Muscle of back (tissue), 3 donors: ENCODE measurements at regions not wholly inside any gene's neighbourhood (a gene's known extent, or its start where the extent isn't known, plus 50 kb on each side); places are given as distances from the start of the nearest gene placed in this dataset.

Experiments used
- DNase-seq, 3 donors: peaks; one replicate each; pipeline versions ENCODE4 v3.0.0 to v3.0.0-alpha.2; 2013

DNA sequence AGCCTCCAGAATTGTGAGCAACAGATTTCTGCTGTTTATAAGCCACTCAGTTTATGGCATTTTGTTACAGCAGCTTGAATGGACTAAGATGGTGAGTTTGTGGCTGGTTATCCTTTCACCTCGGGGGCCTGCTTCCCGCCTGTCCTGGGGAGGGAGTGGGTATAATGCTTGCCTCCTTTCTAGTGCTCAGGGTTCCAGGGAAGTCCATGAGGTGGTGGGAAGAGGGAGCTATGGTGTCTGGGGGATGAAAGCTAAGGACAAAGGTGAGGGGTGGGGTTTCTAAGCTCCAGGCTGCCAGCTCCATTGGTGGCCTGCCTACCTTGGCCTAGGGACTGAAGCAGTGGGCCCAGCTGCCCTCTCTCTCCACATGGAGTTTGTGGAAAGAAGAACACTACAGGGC, 50.2 kb upstream of the SDK2 start:
- DNase-seq, result no peak

DNA sequence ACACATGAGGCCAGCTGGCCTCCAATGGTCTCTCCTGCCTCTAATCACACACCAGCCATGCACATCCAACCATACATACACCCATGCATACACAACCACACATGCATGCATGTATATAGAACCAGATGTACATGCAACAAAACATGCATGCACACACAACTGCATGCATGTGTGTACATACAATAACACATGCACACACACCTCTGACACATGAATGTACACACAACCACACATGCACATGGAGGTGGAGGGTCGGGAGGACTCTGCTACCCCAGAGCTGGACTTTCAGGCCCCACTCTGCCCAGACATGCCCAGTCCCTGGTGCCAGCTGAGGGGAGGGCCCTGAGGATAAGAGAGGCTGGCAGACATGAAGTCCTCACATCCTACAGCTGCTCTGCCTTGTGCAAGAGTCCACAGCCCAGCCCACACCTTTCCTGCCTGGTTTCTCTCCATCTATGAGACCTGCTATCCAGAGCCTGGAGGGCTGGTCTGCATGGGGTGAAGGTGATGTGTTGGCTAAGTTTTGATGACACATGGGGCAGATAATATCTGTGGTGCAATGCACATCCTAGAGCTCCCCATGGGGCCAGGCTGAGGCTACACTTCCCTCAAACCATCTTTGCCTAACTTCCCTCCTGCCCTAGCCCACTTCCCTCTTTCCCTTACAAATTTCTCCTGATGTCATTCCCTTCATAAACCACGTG, 50.9 kb upstream of the SDK2 start:
- DNase-seq, result no peak

DNA sequence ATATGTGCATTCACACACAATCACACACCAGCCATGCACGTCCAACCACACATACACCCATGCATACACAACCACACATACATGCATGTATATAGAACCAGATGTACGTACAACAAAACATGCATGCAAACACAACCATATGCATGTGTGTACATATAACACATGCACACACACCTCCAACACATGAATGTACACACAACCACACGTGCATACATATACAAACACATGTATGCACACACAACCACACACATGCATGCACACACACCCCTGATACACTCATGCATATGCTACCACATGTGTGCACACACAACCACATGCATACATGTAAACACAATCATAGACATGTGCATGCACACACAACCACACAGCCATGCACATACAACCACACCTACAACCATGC, 52.0 kb upstream of the SDK2 start:
- DNase-seq, result no peak

DNA sequence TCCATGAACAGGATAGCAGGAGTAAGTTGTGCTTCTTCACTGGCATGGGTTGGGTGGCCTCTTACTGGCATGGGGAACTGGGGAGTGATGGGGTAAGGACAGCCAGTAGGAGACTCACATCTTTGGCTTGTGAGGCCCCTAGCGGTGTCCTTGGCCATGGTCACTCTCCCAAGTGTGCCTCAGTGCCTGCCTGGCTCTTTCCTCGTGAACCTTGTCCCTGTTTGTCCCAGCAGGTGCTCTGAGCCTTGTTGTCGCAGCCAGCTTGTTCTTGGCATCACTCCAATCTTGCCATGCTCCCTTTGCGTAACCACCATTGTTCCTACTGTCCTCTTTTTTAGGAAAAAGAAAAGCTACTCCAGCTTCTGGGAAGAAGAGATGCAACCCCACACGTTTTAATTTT, 53.6 kb upstream of the SDK2 start:
- DNase-seq, result no peak

DNA sequence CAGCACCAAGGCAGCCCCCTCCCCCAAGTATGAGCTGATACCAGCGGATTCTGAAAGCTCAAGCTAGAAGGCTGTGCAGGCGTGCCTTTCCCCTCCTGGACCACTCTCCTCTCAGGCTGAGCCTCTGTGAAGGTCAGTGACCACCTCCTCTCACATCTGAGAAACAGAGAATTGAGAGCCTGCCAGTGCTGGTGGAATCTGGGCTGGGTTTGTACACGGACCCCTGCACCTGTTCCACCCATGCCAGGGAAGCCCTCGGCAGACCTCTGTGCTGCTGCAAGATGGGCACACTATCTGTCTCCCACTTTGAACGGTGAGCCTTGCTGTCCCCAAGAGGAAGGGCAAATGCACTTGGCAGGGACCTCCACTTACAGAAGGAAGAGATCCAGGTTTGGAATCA, 54.7 kb upstream of the SDK2 start:
- DNase-seq, result no peak

DNA sequence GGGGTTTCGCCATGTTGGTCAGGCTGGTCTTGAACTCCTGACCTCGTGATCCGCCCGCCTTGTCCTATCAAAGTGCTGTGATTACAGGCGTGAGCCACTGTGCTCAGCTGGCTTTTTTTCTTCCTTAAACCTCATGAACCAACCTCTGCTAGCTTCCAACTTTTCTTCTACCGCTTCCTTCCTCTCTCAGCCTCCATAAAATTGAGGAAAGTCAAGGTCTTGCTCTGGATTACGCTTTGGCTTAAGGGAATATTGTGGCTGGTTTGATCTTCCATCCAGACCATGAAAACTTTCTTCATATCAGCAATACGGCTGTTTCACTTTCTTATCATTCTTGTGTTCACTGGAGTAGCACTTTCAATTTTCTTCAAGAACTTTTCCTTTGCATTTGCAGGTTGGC, 57.5 kb upstream of the SDK2 start:
- no peak for DNase-seq

DNA sequence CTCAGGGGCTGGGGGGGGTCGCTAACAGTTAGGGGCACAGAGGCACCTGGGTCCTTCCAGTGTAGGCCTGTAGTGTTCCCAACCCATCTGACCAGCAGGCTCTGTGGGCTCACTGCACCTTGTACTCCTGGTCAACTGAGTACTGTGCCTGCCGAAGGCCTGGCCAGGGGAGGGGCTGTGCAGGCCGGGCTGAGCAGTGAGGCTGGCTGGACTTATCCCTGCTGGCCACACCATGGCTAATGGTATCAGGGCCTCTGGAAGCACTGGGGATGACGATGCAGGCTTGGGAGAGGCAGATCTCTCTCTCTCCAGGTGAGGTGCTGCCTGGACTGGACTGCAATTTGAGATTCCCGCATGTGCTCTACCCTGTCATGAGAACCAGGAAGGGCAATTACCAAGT, 58.9 kb upstream of the SDK2 start:
- no peak for DNase-seq

DNA sequence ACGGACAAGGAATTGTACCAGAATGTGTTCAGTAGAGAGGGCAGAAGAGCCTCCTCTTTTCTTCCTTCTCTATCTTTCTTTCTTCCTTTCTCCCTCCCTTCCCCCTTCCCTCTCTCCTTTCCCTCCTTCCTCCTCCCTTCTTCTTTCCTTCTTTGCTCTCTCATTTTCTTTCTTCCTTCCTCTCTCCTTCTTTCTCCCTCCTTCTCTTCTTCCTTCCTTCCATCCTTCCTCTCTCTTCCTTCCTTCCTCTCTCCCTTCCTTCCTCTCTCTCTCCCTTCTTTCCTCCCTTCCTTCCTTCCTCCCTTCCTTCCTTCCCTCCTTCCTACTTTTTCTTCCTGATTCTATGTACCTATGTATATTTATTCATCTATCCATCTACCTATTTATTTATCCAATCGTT, 59.7 kb upstream of the SDK2 start:
- DNase-seq, result no peak

DNA sequence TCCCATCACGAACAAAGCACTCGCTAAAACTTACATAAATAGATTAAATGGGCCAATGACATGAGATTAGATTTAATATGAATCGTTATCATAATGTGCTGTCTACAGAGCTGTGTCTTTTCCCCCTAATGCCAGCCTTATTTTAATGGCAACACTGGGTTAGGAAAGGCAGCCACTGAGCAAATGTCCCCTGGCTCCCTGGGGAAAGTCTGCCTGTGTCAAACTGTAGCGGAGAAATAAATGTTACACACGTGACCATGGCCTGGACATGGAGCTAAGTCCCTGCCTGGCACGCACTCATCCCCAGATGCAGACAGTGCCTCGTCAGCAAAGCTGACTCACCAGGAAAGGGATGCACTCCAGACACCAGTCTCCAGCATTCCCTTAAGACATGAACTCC, 61.3 kb upstream of the SDK2 start:
- DNase-seq, result peak in 2 of 3 donors; percentile 10 to 70

DNA sequence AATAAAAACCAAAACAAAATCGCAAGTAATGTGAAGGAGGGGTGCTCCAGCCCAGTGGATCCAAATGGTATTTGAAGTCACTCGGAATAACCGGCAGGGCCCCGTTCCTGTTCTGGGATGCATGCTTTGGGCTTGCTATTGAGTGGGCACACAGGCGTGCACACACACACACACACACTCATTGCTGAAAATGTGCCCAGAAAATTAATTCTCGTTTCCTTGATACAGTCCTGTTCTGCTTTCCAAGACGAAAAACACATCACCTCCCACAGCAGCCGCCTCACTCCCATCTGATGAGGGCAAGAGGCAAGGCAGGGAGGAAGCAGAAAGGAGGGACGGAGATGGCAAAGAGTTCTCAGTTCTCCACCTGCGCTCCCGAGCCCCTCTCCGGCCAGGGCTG, 62.2 kb upstream of the SDK2 start:
- DNase-seq, result no peak

DNA sequence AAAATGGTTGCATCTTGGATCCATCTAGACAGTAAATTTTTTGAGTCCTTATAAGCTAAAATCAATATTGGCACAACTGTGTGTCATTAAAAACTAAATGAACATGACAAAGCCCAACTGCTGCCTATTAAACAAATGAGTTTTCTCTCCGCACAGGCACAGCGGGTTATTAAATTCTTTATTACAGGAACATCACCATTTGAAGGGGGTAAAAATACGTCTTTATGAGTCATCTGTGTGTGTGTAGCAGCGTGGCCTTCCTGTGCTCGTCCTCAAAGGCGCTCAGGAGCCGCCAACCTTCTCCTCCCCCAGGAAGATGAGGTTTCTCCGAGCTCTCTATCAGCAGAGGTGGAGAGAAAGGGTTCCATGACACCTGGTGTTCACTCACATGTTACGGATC, 62.6 kb upstream of the SDK2 start:
- no peak for DNase-seq

DNA sequence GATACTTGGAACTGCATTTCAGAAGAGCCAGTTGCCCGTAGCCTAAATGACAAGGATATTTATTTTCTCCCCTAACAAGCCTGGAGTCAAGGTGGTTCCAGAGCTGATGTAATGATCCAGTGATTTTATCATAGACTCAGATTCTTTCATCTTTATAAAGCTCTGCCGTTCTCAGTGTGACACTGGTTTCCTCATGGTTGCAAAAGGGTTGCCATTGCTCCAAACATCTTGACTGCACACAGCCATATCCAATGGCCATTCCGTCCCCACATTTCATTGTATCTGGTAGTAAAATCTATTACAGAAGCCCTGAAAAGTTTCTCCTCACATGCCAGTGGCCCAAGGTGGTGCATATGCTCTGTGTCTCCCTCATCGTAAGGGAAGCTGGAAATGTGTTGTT, 63.1 kb upstream of the SDK2 start:
- no peak for DNase-seq

DNA sequence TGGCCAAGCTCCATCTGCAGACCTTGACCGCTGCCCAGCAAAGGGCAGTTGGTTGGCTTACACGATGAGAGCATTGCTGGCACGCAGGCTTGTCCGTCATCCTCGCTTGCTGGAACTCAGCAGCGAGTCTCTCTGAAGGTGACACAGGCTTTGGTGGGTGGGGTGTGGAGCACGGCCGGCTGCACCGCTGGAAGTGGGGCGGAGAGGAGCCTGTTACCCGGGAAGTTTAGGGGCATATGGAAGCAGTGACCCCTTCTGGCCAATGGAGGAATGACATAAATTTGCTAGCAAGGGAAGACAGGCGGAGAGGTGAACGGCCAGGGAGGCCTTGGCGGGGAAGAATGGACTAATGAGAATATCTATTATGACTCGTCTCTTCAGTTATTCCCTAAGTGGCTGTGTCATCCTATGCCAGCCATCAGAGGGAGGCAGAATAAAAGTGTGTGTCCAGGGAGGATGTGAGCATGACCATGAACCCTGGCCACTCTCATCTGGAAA, 65.9 kb upstream of the SDK2 start:
- peak; percentile 41 to 78 (median 67) for DNase-seq

DNA sequence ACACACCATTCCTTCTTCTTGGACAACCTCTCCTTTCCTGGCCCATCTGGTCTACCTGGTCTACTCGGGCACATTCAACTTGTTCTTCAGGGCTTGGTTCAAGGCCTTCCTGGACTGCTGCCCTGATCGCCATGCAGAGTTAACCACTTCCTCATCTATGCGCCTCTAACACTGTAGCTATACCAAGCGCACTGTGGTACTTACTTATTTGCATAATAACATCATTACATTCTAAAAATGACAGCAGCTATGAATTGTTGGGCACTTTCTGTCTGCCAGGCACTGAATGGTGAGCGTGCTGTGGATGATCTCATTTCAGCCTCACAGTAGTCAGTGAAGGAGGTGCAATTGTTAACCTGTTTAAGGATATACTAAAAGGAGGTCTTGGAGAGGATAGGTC, 66.9 kb upstream of the SDK2 start:
- DNase-seq, result no peak

DNA sequence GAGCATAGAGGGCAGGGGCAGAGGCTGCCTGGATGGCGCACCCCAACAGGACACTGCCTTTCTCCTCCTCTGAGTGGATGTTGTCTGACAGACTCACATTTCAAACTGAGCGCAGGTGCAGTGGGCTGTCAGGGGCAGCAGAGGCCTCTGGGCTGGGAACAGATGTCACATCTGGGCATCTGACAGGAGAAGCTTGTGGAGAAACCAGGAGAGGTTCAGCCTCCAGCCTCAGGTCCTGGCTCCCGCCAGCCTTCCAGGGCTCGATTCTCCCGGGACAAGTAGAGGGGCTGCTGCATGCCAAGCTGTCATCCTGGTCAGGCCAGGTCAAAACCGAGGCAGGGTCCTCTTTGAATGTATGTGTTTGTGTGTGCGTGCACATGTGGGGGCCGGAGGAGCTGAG, 67.7 kb upstream of the SDK2 start:
- DNase-seq, result no peak

DNA sequence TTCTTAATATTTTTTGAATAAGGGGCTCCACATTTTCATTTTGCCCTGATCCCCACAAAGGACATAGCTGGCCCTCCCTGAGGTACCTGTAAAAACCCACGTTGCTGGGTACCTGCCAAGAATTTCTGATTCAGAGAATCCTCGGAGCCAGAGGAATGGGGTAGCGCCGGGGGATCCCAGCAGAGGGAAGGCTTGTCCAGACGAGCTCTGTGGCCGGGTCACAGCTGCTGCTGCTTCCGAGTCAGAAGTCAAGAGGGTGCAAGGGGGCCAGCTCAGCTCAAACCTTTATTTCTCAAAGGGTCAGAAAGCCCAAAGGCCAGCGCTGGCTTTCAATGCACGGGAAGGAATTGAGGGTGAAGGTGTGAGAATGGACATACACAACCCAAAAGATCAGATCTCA, 68.9 kb upstream of the SDK2 start:
- no peak for DNase-seq

DNA sequence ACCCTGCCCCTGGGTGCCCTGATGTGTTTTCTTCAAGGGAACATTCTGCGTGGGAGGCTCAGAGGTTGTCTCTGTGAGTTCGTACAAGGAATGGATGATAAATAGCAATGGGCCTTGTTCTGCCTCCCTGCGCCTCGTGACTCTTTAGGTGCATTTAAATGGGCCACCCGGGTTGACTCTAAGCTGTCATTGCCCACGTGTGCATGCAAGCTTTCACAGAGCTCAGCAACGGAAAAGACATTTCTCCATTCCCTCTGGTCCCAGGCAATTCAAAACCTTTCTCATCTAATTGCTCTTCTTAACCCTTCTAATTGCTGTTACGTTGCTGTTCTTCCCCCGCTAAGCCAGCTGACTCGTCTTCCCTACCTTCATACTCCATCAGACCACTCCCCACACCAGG, 71.5 kb upstream of the SDK2 start:
- no peak for DNase-seq

DNA sequence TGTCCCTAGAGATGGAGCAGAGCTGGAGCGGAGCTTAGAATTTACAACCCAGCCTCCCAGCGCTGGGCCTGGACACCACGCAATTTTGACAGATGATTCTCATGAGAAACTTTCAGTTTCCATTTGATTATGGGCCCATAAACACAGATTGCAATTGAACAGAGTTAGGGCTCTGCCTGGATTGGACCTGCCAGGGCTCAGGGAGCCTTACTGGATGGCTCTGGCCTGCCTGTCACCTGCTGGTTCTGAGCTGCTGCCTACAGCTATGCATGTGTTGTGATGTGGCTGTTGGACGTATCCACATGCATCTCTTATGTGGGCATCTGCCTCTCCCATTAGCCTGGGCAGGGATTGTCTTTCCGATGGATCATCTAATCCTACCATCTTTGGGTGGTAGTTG, 73.4 kb upstream of the SDK2 start:
- DNase-seq, result no peak

DNA sequence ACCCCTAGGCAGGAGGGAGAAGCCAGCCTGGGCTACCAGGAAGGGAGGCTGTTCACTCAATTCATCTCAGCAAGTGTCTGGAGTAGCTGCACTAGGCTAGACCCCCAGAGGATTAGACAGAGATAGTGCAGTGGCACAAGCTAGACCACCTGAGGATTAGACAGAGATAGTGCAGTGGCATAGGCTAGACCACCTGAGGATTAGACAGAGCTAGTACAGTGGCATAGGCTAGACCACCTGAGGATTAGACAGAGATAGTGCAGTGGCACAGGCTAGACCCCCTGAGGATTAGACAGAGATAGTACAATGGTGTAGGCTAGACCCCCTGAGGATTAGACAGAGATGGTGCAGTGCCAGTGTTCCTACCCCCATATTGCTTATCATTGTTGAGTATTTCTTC, 74.1 kb upstream of the SDK2 start:
- DNase-seq, result no peak

DNA sequence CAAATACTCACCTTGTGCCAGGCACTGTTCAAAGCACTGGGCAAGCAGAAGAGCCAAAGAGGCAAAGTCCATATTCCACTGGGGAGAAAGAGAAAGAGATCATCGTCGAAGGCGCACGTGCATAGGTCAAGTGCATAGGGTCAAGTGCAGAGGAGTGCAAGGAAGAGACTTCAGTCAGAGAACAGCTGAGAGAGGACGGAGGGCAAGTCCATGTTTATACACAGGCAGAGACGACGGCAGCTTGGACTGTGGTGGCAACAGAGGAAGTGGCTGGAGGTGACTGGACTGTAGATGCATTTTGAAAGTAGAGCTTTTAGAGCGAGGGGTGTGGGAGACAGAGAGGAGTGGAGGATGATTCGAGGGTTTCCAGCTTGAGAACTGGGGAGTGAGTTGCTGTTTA, 74.7 kb upstream of the SDK2 start:
- DNase-seq, result no peak

DNA sequence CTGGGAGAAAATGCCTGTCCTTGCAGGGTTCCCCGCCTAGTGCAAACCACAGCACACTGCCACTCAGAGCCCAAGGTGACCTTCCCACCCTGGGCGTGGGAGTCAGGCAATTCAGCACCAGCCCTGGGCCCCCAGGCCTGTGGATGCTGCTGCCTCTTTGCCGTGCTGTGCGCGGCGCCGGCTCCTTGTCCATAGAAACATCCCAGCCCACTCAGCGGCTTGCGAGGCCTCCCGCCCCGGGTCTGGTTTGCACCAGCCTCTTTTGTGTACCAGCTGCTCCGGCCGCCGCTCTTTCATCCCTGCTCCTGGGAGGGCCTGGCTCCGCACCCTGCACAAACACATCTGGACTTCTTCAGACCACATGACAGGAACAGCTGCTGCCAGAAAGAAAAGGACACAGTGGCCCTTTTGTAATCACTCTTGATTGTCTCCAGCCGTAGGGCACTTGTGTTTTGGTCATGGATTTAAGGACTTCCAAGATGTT, 75.4 kb upstream of the SDK2 start:
- peak; percentile 31 to 66 (median 31) for DNase-seq

DNA sequence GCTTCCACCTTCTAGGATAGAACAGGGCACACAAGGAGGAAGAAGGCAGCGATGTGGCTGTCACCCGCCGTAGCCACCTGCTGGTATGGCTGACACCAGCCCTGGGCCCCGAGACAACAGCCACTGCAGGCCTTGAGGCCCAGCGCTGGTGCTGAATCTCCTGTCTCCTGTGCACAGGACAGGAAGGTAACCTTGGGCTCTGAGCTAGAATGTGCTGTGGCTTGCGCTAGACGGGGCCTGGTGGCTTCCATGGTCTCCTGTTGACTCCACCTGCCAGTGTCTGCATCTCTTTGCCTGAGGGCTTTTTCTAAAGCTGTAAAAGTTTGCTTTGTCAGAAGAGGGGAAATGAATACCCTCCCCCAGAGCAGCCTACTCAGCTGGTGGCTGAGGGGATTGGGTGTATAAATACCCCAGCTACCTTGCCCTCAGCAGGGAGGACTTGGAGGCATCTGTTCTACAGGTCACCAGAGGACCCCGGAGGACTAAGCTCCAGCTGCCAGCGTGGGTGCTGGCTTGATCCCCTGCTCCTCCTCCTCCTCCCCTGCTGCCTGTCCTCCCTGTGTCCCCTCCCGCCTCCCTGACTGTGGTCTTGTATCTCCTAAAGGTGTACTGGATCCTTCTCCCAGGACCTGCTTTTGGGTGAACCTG, 76.1 kb upstream of the SDK2 start:
- DNase-seq, result no peak

DNA sequence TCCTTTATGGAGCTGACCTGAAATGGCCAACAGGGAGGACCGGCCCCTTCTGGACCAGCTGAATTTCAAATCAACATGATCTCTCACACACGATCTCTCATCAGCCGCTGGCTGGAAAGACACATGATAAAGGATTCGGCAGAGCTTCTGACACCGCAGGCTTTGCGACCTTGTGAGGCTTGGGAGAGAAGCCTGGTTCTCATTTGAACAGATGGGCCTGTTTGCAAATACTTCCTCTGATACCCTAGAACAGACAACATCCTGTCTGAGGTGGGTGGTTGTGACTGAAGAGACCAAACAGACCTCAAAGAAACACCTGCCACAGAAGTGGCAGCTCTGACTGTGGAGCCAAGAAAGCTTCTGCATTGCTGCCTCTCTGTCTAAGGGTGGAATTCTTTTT, 77.9 kb upstream of the SDK2 start:
- DNase-seq, result no peak

DNA sequence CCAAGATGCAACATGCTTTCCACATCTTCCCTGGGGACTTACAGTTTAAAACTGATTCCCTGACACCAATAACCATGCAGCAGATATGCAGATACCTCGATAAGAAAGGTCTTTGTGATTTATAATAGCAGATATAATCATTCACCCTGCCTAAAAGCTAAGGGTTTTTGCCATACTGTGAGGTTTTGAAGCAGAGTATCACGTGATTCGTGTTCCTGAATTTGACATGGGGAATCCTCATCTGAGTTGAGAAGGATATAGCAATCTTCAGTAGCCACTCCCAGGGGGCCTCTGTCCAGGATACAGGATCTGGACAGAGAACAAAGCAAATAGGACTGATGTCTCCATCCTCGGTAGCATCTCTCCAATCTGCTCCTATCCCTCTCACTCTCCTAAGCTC, 79.1 kb upstream of the SDK2 start:
- no peak for DNase-seq
